Thymus (tissue), 11 donors: ENCODE measurements at regions not wholly inside any gene's neighbourhood (a gene's known extent, or its start where the extent isn't known, plus 50 kb on each side); places are given as distances from the start of the nearest gene placed in this dataset.

Experiments
- DNase-seq, 9 donors: peaks; one replicate each; pipeline ENCODE4 v3.0.0-alpha.2; 2013; ENCODE audit warnings: low spot score in 9 of 9, low read depth in 6 of 9, missing footprints in 1 of 9
- H3K27ac ChIP-seq, 2 donors: one replicate each; pipeline ENCODE4 v1.5.1; 2013; ENCODE audit warnings: control low read depth in 1 of 2, low read depth in 1 of 2, low read length in 1 of 2, mild to moderate bottlenecking in 1 of 2, moderate library complexity in 1 of 2
- H3K27me3 ChIP-seq, 2 donors: one replicate each; pipeline ENCODE4 v1.5.1; 2013; ENCODE audit warnings: low read length in 1 of 2; ENCODE audit not compliant: control insufficient read depth in 2 of 2, insufficient read depth in 1 of 2
- H3K36me3 ChIP-seq, 2 donors: one replicate each; pipeline ENCODE4 v1.5.1; 2013; ENCODE audit warnings: low read length in 1 of 2, mild to moderate bottlenecking in 1 of 2, moderate library complexity in 1 of 2; ENCODE audit not compliant: control insufficient read depth in 2 of 2, insufficient read depth in 2 of 2
- H3K4me1 ChIP-seq, 2 donors: one replicate each; pipeline ENCODE4 v1.5.1; 2013; ENCODE audit warnings: low read length in 2 of 2; ENCODE audit not compliant: control insufficient read depth in 2 of 2, insufficient read depth in 2 of 2
- H3K4me3 ChIP-seq, 2 donors: one replicate each; pipeline ENCODE4 v1.5.1; 2013; ENCODE audit warnings: low read length in 2 of 2, control low read depth in 1 of 2, mild to moderate bottlenecking in 1 of 2
- H3K9me3 ChIP-seq, 2 donors: one replicate each; pipeline ENCODE4 v1.5.1; 2013; ENCODE audit warnings: low read length in 1 of 2, mild to moderate bottlenecking in 1 of 2; ENCODE audit not compliant: control insufficient read depth in 2 of 2, insufficient read depth in 1 of 2
- WGBS: extraction: QIAGEN DNeasy Blood & Tissue Kit; methylation state at CpG from one replicate; pipeline ENCODE4 v1.1.7; 2013; 5-methylcytosine and 5-hydroxymethylcytosine counted together
- donor health status: healthy.

DNA sequence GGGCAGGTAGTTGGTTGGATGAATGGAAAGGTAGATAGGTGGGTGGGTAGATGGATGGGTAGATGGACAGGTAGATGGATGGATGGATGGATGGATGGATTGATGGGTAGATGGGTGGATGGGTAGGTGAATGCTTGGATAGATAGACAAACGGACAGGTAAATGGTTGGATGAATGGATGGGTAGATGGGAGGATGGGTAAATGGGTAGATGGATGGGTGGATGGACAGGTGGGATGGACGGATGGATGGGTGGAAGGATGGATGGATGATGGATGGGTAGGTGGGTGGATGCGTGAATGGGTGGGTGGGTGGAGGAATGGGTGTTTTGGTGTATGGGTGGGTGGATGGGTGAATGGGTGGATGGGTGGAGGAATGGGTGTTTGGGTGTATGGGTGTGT lies 50.1 kb upstream of the ASAP2 start:
- WGBS = over 99% methylated on average over 3 of the region's 3 CpGs
- DNase-seq = no peak
- Histone ChIP-seq H3K27me3 (peaks cover 0 to 11% of the 10 kb centered on the region in 2 donors), H3K27ac (no peak overlapping the region), H3K36me3 (no peaks in the 10 kb centered on the region), H3K4me1 (no peaks in the 10 kb centered on the region), H3K4me3 (no peak overlapping the region), H3K9me3 (peaks cover 0 to 2% of the 10 kb centered on the region in 2 donors)

DNA sequence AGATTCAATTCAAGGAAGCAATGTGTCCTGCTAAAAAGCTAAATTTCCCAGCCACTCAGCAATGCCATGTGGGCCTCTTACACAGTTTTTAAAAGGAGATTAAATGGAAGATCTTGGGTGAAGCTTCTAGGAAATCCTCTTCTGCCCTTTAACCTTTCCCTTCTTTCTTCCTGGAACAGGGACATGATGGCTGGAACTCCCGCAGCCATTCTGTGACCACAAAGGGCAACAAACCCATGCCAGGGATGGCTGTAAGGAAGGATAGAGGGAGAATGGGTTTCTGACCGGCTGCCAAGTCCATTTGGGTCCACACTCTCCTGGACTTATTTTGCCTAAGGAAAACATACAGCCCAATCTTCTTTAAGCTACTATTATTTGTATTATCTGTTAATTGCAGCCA lies 52.6 kb upstream of the ASAP2 start:
- H3K4me1 ChIP-seq = no peaks in the 10 kb centered on the region
- no peak overlapping the region for H3K27ac ChIP-seq
- WGBS = 97% methylated on average over 2 of the region's 2 CpGs
- H3K9me3 ChIP-seq = no peaks in the 10 kb centered on the region
- peaks cover 0 to 11% of the 10 kb centered on the region in 2 donors for H3K27me3 ChIP-seq
- DNase-seq = no peak
- no peak overlapping the region for H3K4me3 ChIP-seq
- no peaks in the 10 kb centered on the region for H3K36me3 ChIP-seq

DNA sequence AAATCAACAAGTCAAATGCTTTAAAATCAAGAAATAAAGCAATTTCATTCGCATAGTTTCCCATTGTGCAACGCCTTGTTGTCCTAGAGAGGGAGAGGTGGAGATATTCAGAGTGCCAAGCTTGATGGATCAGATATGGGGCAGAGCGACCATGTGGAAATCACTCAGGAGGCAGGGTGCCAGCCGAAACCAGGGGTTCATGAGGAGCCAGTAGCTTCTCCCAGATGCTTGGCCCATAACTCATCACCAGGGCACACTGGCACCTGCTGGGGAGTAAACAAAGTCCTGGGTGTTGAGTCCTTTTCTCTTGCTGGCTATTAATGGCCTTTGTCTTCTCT lies 53.0 kb upstream of the ASAP2 start:
- 98% methylated on average over 4 of the region's 4 CpGs for WGBS
- H3K4me1 ChIP-seq = no peaks in the 10 kb centered on the region
- DNase-seq = no peak
- peaks cover 0 to 11% of the 10 kb centered on the region in 2 donors for H3K27me3 ChIP-seq
- no peaks in the 10 kb centered on the region for H3K36me3 ChIP-seq
- no peak overlapping the region for H3K4me3 ChIP-seq
- no peak overlapping the region for H3K27ac ChIP-seq
- no peaks in the 10 kb centered on the region for H3K9me3 ChIP-seq

DNA sequence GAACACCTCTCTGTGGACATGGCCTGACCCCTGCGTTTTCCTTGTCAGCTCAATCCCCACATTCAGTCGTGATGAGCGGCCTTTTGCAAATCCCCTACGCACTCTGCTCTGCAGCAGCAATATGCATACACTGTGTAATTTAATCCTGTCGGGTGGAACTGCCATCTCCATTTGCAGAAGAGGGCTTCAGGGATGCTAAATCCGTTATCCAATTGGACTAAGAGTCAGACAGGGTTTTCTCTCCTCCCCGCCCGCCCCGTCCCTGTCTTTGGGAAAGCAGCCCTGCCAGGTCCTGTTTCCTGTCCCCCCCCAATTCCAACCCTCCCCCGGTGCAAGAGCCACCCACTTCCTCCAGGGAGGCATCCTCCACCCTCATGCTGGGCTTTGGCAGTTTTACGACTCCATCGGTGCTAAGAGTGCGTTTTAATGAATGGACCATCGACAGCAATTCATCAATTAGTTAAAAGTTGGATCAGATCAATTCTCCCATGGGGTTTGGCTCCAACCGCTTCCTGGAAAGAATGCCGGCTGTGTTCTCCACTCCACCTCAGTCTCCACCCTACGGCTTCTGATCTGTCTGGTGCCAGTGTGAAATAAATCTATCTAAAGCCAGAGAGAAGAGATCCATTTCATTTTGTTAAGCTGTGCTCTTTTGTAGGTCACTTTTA lies 53.5 kb upstream of the ASAP2 start:
- Histone ChIP-seq H3K4me1 (no peaks in the 10 kb centered on the region), H3K4me3 (no peak overlapping the region), H3K27ac (no peak overlapping the region), H3K36me3 (no peaks in the 10 kb centered on the region), H3K27me3 (peaks cover 0 to 11% of the 10 kb centered on the region in 2 donors), H3K9me3 (no peaks in the 10 kb centered on the region)
- DNase-seq = no peak
- WGBS = 34% methylated on average over 17 of the region's 17 CpGs

DNA sequence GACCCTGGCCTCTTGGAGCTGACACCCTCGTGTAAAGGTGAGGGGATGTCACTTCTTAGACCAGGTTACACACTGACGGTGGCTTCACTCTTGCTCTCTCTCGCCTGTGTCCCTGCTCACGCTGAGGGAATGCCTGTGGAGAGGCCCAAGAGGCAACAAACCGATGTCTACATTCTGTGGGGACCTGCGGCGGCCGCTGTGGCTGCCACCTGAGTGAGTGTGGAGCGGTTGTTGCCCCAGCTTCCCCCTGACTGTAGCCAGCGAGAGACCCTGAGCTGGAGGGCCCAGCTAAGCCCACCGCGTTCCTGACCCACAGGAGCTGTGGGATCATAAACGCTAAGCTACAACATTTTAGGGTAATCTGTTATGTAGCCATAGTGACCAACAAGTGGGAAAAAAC lies 55.7 kb upstream of the ASAP2 start:
- peaks cover 0 to 14% of the 10 kb centered on the region in 2 donors for H3K27me3 ChIP-seq
- no peaks in the 10 kb centered on the region for H3K4me1 ChIP-seq
- no peak overlapping the region for H3K27ac ChIP-seq
- no peak for DNase-seq
- H3K36me3 ChIP-seq = no peaks in the 10 kb centered on the region
- H3K9me3 ChIP-seq = no peaks in the 10 kb centered on the region
- no peak overlapping the region for H3K4me3 ChIP-seq
- WGBS = 98% methylated on average over 13 of the region's 13 CpGs

DNA sequence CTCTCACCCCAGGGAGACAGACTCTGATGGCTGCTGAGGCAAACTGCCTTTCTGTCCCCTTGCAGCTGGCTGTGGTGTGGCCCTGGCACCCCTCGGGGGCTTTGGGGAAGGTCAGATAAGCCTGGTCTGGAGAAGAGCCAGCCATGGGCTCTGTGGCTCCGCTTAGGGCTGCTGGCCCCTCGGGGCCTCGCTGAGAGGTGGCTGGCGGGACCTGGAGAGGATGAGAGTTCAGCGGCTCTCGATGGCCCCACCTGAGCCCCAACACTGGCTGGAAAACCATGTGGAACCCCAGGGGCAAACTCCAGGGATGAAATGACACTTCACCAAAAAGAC lies 56.1 kb upstream of the ASAP2 start:
- Histone ChIP-seq H3K27ac (no peak overlapping the region), H3K9me3 (no peaks in the 10 kb centered on the region), H3K4me3 (no peak overlapping the region), H3K27me3 (peaks cover 0 to 15% of the 10 kb centered on the region in 2 donors), H3K4me1 (no peaks in the 10 kb centered on the region), H3K36me3 (no peaks in the 10 kb centered on the region)
- 87% methylated on average over 7 of the region's 7 CpGs for WGBS
- DNase-seq = no peak

DNA sequence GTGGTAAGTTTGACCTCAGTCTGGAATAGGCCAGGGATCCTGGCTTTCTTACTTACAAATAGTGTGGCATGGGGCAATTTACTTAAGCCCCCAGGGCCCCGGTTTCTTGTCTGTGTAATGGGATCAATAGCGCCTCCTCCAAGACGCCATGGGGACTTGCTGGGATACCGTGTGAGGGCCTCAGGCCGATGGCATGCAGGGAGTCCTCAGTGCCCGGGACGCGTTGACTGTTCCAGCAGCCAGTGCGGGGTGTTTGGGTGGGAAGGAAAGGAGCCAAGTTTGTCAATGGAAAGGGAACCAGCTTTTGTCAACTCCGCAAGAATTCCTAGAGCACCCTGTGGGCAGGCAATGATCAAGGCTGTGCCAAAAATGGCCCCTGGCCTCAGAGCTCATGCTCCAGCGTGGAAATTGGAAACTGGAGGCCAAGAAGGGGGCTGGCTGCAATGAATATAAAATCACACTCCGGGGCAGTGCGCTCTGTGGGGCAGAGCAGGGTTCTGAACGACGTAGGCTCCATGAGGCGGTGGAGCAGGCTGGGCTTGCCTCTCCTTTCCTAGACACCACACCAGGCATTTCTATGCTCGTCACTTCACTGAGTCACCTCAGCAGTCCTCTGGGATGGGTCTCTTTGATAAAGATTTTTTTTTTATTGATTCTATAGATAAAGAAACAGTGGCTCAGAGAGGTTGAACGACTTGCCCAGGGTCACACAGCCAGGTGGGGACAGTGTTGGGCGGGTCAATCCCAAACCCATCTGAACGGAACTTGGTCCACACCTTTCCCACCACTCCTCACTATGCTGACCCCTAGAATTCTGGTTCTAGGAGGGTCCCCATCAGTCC lies 56.7 kb upstream of the ASAP2 start:
- H3K4me1 ChIP-seq = no peaks in the 10 kb centered on the region
- H3K9me3 ChIP-seq = no peaks in the 10 kb centered on the region
- H3K27ac ChIP-seq = no peak overlapping the region
- no peaks in the 10 kb centered on the region for H3K36me3 ChIP-seq
- H3K27me3 ChIP-seq = peaks cover 0 to 15% of the 10 kb centered on the region in 2 donors
- DNase-seq = no peak
- 93% methylated on average over 20 of the region's 20 CpGs for WGBS
- no peak overlapping the region for H3K4me3 ChIP-seq

DNA sequence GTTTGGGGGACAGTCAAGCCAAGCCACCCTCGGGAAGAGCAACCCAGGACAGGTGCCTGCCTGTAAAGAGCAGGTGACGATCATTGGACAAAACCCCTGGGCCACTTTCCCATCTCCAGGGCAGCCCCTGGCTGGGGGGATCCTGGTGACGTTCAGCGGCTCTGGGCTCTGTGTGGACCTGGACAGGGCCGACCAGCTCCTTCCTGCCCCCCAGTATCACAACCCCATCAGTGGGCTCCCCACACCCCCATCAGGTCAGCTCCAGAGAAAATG lies 57.3 kb upstream of the ASAP2 start:
- DNase-seq = no peak
- Histone ChIP-seq H3K36me3 (no peaks in the 10 kb centered on the region), H3K4me3 (no peak overlapping the region), H3K27ac (no peak overlapping the region), H3K4me1 (no peaks in the 10 kb centered on the region), H3K9me3 (no peaks in the 10 kb centered on the region), H3K27me3 (peaks cover 0 to 15% of the 10 kb centered on the region in 2 donors)
- WGBS = 94% methylated on average over 5 of the region's 5 CpGs

DNA sequence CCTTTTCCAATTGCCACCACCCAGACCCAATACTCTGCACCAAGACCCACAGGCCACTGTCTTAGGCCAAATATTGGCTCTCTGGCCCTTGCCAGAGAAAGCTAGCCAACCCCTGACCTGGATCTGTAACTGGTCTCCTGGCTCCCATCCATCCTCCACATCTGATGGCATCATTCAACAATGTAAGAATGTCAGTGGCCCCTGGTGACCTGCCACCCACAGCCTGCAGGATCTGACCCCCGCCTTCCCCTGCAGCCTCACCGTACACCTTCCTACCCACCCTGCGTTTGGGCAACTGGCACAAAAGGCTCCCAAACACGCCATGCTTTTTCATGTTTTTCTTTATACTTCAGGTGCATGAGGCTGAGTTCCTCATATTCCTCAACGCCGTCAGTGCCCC lies 60.0 kb upstream of the ASAP2 start:
- no peak overlapping the region for H3K27ac ChIP-seq
- WGBS = 96% methylated on average over 6 of the region's 6 CpGs
- no peak for DNase-seq
- H3K4me1 ChIP-seq = peaks cover 0 to 9% of the 10 kb centered on the region in 2 donors
- no peaks in the 10 kb centered on the region for H3K36me3 ChIP-seq
- H3K9me3 ChIP-seq = no peaks in the 10 kb centered on the region
- H3K4me3 ChIP-seq = no peak overlapping the region
- H3K27me3 ChIP-seq = peaks cover 0 to 16% of the 10 kb centered on the region in 2 donors
